NCI-H345 treated with DMSO at 0.1 percent for 48 hours (cell line): ENCODE measurements at regions not wholly inside any gene's neighbourhood (a gene's known extent, or its start where the extent isn't known, plus 50 kb on each side); places are given as distances from the start of the nearest gene placed in this dataset.

Source experiments
- DNase-seq: peaks from one replicate; lab custom pipeline; 2025; ENCODE audit not compliant: unreplicated experiment; lab: John Stamatoyannopoulos, UW

GRCh38 chr18:69326094-69326493, 74.6 kb upstream of the DOK6 start:
- no peak for DNase-seq

GRCh38 chr18:69328086-69328485, 72.6 kb upstream of the DOK6 start:
- DNase-seq: no peak

- DNase-seq: no peak
Observed at GRCh38 chr18:69330385-69331005, 70.2 kb upstream of the DOK6 start.

- DNase-seq: no peak
Observed at GRCh38 chr18:69349912-69350597, 50.6 kb upstream of the DOK6 start.
